Sigmoid colon (tissue), 4 donors: ENCODE measurements at regions not wholly inside any gene's neighbourhood (a gene's known extent, or its start where the extent isn't known, plus 50 kb on each side); places are given as distances from the start of the nearest gene placed in this dataset.

Experiments used
- CTCF ChIP-seq, 4 experiments: fragments of 450-650 bp in 3 of 4; fragments of 200-600 bp in 1 of 4; IDR thresholded peaks; one replicate each; pipeline ENCODE4 v1.5.1; 2016 to 2019; ENCODE audit warnings: antibody characterized with exemption in 4 of 4, mild to moderate bottlenecking in 3 of 4, moderate library complexity in 2 of 4
- POLR2A ChIP-seq, 2 donors: fragments of 450-650 bp; IDR thresholded peaks; one replicate each; pipeline ENCODE4 v1.6.1; 2016; ENCODE audit warnings: antibody characterized with exemption in 2 of 2, mild to moderate bottlenecking in 2 of 2, moderate library complexity in 2 of 2
- POLR2AphosphoS5 ChIP-seq, 4 donors: sonication (generic); formaldehyde crosslinking; IDR thresholded peaks; one replicate each; pipeline ENCODE4 v1.6.1; 2017; ENCODE audit warnings: antibody characterized with exemption in 4 of 4

GRCh38 chr2:120472891-120473309, 127.0 kb downstream of the INHBB start:
- TF ChIP-seq CTCF (IDR thresholded peaks at IDR 0.05) (no peak), POLR2A (IDR thresholded peaks at IDR 0.05) (no peak), POLR2AphosphoS5 (IDR thresholded peaks at IDR 0.05) (no peak)
